Stimulated activated CD4-positive, alpha-beta T cell treated with anti-CD3 and anti-CD28 coated beads, Interleukin-15, amount 100 ng/mL, for 1 hour (primary cell): ENCODE measurements at regions not wholly inside any gene's neighbourhood (a gene's known extent, or its start where the extent isn't known, plus 50 kb on each side); places are given as distances from the start of the nearest gene placed in this dataset.

Experiments used
- DNase-seq, 2 donors: peaks; one replicate each; pipeline ENCODE4 v3.0.0-alpha.2; 2020; ENCODE audit warnings: low read depth in 1 of 2, low spot score in 1 of 2

DNA sequence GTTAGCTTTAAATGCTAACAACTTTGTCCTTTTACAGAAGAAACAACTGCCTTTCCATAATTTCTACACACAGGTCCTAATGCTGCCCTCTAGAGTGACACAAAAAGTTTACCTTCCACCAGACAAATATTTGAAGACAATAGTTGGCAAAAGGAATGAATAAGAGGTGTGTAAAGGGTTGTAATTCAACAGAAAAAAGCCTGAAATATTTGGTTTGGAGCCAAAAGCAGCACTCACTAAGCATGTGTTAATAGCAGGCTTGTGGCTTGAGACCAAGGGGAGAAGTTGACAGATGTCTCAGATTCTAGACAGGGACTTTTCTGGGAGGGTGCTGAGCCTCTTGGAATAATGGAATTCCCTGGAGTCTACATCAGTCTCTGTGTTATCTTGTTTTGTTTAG, 156.2 kb upstream of the GALNT17 start:
- no peak for DNase-seq

DNA sequence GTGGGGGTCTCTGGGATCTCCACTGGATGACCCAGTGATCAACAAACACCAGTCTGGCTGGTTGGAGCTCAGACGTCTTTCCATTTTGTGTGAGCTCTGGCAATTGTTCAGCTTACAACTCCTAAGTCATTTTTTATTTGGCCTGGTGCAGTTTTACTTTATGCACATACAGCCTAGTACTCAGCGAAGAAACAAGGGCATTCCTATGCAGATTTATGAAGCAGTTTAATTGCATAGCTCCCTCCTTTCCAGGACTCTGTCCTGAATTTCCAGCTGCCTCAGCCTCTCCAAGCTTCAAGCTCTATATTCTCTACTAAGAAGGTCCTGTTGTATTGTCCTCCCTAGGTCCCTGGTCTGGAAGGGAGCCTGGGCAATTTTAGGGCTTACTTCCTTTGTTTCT, 145.6 kb upstream of the GALNT17 start:
- no peak for DNase-seq

DNA sequence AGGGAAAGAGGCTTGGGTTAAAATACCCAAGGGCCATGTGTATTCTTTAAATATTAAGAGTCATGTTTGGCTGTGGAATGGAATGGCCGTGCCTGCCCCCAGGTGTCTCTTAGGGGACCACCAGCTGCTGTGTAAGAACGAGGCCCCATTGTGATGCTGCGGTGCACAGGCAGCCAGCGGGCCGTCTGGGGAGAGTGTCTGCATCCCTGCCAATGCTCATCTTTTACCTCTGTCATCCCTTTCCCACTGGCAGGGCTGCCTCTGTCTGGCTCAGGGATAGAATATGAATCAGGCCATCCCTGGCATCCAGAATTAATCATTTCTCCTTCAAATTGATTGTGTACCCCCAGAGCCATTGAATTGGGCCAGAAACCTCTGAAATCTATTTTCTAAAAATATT, 137.8 kb upstream of the GALNT17 start:
- DNase-seq, result no peak

DNA sequence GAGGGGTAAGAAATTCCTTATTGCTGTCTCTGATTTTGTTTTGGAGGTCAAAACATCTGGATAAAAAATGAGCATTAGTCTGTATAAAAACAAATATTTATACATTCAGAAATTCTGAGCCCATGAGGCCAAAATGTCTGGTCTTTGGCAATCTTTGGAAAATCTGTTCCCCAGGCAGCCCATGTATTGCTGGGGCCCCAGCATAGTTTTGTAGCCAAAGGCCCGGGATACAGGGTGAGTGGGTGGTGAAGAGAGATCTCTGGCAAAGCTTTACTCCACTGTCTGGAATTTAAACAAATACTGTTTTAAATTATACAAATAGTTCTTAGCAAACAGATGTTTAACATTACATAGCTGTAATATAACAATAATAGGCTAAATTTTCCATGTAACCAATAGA, 134.7 kb upstream of the GALNT17 start:
- no peak for DNase-seq

DNA sequence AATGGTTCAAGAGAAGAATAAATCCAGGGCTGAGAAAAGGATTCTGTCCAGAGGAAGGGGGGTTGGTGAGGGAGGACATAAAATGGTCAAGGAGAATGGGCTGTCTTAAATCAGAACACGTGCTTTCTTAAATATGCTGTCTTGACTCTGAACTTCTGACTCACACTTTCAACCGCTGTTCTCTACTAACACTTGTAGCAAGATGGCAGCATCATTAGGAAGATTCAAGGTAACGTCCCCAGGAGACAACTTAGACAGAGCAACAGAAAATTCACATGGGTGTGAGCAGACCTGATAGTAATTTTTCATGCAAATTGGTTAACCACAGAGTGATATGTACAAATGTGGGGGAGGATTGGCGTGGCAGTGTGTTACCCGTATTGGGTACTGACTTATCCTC, 126.8 kb upstream of the GALNT17 start:
- DNase-seq, result no peak

DNA sequence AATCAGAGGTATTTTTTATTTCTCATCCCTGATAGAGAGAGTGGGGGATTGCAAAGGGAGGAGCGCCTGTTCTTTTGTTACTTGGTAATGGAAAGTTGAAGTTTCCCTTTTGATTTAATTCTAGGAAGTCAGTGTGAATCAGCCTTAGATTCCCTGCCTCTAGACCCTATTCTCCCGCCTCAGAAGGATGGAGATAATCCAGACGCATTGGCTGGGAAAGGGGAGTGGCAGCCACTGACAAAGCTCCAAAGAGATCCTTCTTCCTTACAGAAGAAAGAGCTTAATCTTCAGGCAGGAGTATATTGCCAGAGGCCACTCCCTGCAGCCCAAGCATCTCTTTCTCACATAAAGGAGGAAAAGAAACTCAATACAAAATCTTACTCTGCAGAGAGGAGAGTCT, 122.3 kb upstream of the GALNT17 start:
- no peak for DNase-seq

DNA sequence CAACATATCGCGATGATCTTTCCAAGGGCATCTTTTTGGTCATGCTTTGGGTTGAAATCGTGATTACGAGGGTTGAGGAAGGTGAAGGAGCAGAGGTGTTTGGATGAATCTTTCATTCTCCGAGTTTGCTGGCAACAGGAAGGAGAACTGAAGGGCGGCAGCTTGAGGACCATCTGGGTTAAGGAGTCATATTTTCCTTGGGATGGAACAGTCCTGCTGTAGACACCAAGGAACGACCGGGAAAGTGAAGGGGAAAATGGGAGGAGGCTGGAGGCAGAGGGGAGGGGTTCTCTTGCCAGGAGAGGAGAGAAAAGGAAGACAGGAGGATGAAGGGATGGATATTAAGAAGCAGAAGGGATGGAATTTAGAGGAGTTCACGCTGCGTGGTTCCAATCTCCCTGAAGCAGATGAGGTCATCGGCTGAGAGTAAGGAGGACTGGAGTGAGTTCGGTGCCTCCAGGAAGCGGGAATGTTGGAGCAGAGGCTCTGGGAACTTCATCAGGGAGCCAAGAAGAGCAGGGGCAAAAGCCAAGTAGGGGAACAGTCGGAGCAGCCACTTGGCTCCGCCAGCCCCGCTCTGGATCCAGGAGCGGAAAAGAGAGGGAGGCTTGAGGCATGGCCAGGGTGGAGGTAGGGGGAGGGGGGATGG, 116.6 kb upstream of the GALNT17 start:
- no peak for DNase-seq

DNA sequence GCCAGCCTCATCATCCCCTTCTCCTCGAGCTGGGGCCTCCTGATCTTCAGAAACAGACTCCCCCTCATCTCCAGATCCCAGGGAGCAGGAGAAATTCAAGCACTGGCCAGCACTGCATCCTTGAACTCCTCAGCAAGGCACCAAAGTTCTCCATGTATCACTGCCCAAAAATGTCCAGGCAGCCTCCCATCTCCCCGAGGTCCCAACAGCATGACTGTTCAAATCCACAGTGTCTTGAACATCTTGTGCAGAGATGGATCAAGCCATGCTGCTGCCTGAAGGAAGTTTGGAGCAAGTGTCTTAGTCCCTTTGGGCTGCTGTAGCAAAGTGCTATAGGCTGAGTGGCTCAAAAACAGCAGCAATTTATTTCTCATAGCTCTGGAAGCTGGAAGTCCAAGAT, 115.5 kb upstream of the GALNT17 start:
- no peak for DNase-seq

DNA sequence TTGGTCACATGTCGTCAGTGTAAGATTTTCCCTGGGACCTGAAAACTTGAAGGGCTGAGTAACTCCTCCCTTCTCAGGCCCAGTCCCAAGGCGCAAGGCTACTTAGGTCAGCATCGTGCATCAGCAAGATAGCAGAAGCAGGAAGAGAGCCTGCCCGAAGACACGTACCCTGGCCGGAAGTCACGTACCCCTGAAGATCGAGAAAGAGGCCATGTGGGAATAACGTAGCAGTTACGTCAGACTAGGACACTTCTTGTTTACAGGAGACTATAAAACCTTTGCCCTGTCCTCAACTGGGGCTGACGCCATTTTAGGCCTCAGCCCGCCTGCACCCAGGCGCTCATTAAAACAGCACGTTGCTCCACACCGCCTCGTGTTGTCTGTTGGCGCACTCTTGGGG, 114.3 kb upstream of the GALNT17 start:
- DNase-seq, result no peak

DNA sequence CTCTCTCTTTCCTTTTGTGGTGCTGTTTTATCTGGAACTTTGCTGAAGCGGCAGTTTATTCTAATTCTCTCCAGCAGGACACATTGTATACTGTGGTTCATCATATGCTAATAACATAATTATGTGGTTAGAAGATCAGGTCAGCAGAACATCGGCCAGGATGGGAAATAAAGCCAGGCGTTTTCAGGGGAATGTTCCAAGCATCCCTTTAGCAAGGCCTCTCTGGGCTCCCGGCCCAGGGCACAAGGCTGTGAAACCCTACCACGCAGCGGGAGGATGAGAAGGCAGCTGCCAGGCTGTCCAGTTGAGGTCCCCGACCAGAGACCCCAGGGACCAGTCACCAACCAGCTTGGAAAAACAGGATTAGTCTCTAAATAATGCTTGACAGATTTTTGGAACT, 112.2 kb upstream of the GALNT17 start:
- DNase-seq, result no peak

DNA sequence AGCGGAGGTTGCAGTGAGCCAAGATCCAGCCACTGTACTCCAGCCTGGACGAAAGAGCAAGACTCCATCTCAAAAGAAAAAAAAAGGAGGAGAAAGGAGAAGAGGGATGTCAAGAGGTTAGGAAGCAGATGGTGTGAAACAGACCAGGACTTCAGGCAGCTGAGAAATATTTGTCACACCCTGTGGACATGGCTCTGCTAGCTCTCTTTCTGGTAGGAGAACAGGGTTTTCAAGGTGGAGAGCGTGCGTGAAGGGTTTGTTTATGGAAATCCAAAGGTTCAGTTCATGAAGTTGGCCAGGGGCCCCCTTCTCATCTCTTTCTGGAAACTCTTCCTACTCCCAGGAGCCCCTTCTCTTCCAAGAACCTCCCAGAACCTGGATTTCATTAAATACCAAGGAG, 110.8 kb upstream of the GALNT17 start:
- DNase-seq, result no peak

DNA sequence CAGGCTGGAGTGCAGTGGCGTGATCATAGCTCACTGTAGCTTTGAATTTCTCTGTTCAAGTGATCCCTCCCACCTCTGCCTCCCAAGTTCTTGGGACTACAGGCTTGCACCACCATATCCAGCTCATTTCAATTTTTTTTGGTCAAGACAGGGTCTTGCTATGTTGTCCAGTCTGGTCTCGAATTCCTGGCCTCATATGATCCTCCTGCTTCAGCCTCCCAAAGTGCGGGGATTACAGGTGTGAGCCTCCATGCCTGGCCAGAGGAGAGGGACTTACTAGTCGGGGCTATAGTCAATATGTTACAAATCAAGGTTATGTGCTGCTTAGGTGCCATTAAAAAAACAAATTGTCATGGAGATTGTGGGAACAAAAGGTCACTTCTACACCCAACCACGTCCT, 105.3 kb upstream of the GALNT17 start:
- DNase-seq, result no peak

DNA sequence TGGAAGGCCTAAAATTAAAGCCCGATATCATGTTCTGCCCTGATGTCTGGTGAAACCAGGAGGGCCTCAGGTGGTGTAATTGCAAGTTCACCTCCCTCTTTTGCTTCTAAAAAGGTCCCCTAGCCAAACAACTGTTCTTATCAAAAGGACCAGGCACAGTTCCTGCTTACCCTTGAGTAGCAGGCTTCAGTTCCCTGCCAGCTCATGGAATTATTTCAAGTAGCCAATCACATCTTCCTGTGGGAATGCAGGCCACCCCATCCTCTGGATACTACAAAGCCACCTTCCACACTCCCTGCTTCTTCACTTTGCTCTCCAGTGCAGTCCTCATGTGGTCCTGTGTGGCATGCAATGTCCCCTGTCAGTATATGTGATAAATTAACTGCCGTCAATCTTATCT, 97.7 kb upstream of the GALNT17 start:
- DNase-seq, result no peak

DNA sequence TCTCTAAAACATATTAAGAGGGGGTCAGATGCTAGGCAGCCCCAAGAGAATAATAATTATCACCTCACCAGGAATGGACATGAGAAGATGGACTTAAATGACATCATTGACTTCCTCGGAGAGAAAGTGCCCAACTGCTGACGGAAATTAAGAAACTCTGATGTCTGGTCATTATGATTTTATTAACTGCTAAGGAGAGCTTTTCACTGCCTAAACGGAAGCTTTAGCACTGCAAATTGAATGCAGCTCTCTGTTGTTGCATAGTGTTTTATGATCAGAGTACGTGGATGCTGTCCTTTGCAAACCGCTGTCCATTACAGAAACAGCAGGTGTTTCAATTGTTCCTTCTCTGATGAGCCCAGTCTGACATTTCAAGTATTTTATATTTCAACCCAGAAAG, 89.4 kb upstream of the GALNT17 start:
- DNase-seq, result no peak

DNA sequence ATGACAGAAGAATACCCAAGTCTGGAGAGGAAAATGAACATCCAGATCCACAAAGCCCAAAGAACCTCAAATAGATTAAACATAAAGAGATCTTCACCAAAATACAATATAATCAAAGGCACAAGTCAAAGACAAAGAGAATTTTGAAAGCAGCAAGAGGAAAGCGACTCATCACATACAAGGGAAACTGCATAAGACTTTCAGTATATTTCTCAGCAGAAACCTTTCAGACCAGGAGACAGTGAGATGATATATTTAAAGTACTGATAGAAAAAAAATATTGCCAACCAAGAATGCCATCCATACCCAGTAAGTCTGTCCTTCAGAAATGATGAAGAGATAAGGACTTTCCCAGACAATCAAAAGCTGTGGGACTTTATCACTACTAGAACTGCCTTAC, 81.5 kb upstream of the GALNT17 start:
- no peak for DNase-seq

DNA sequence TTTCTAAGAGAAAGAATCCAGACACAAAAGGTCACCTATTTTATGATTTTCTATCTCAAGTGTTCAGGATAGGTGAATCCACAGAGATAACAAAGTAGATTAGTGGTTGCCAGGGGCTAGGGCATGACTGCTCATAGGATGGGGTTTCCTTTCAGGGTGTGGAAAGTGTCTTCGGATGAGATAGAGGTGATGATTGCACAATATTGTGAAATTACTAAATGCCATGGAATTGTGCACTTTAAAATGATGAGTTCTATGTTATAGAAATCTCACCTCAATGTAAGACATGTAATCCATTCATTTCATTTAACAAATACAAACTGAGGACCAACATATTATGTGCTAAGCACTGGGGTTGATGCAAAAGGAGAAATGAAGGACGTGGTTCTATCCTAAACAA, 76.4 kb upstream of the GALNT17 start:
- DNase-seq, result no peak

DNA sequence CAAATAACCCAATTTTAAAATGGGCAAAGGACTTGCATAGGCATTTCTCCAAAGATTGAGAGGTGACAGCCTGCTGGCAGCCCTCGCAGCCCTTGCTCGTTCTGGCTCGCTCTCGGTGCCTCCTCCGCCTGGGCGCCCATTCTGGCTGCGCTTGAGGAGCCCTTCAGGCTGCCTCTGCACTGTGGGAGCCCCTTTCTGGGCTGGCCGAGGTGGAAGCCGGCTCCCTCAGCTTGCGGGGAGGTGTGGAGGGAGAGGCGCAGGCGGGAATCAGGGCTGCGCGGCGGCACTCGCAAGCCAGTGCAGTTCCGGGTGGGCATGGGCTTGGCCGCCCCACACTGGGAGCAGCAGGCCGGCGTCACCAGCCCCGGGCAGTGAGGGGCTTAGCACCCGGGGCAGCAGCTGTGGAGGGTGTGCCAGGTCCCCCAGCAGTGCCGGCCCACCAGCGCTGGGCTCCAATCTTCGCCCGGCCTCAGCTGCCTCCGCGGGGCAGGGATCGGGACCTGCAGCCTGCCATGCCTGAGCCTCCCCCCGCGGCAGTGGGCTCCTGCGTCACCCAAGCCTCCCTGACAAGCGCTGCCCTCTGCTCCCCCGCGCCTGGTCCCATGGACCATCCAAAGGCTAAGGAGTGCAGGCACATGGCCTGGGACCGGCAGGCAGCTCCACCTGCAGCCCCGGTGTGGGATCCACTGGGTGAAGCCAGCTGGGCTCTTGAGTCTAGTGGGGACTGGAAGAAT, 54.0 kb upstream of the GALNT17 start:
- no peak for DNase-seq
